COR-L47 (cell line): ENCODE measurements at regions not wholly inside any gene's neighbourhood (a gene's known extent, or its start where the extent isn't known, plus 50 kb on each side); places are given as distances from the start of the nearest gene placed in this dataset.
A peak's percentile ranks its signal among the peaks of the same experiment; 100 is the strongest.
"Not testable (repeated sequence)": the region's sequence is repeated elsewhere in the genome, so short reads cannot be mapped to it uniquely, and the experiment has no call there.

Experiments
- DNase-seq: peaks from one replicate; lab custom pipeline; 2025; lab: John Stamatoyannopoulos, UW

DNA sequence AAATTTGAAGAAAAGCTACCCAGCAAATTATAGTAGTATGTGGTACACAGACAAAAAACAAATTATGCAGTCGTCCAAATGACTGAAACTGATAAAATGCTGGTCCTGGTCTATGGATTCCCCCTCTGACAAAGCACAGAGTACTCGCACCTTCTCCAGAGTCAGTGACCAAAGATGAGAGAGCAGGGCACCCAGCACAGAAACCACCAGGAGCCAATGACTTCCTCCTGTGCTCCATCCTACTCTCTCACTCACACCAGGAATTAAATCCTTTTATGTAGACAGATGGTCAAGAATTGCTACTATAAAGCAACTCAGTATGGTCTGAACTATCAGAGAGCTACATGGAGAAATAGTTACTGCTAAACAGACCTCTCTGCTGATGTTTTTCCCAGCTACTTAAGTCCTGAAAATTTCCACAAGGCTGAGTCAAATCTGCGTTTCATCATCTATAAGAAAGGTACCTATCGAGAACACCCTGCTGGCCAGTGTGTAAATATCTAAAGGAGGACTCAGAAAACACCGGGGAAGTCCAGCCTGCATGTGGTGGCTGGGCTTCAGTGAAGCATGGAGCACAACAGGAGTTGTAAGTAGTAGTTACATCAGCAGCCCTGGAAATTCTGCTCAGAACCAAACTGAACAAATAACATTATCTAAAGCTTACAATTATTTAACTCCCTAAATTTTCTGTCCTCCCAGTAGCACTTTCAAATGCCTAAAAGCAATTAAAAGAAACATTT is 84.5 kb upstream of the FBXO28 start:
- not testable (repeated sequence) for DNase-seq

DNA sequence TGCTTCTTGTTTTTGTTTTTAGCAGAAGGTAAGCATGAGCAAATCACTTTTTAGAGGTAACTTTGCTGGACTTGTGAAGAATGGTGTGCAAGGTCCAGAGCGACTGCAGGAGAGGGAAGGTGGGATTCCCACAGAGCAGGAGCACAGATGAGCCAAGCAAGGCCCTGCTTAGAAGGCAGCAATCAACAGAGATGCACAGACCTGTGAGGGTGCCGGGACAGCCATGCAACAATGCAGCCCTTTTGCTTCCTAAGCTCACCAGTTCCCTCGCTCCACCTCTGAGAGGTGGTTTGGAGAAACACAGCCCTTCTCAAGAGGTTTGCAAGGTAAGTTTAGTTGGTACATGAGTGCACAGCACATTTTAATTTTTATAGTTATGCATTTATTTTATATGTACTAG is 85.1 kb upstream of the FBXO28 start:
- not testable (repeated sequence) for DNase-seq

DNA sequence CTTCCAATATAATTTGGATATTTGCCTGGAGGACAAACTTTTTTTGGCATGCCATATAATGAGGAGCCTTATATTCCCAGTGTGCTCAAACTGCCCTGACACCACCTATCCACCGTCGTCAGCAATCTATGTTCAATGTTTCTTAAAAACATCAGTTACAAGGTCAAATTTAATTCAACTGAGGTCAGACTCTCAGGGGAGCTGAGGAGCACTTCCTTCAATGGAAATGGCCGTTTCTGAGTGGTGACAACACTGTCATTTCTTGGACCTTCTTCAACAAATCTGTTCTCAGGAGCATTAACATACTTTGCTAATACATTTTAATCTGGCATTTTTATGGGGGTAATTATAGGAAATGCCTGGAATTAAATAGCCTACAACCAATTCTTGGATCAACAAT is 90.8 kb upstream of the FBXO28 start:
- DNase-seq, result not testable (repeated sequence)

DNA sequence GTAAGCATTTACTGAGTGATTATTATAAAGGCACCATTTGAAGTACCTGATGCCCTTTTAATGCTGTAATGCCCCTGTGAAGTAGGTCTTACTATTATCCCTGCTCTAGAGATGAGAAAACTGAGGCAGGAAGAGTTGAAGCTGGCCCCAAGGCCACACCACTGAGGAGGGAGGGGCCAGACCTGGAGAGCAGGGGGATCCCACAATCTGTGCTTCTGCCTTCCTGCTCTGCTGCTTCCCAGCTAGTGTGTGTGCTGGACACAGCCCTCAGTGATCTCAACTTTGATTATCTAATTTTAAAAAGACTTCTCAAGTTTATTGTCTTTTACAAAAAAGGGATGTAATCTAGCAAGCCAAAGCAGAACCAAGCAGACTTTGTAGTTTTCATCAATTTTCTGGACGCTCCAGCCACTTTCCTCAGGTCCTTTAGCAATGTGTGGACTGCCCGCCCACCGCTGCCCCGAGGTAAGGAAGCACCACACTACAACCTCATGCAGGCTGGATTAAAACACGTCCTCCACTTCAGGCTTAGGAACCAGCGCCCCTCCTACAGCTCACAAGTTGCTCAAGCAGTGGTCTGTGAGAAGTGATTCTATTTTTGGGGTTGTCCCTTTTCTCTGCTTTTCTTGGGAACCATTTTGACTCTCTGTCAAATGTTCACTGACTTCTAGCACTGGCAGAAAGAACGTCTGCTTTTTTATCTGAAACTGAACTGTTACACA is 91.5 kb upstream of the FBXO28 start:
- DNase-seq, result not testable (repeated sequence)

- DNase-seq, result not testable (repeated sequence)
These were observed 94.0 kb upstream of the FBXO28 start for GRCh38 chr1:224019866-224020265.

- not testable (repeated sequence) for DNase-seq
These were observed 98.1 kb upstream of the FBXO28 start for GRCh38 chr1:224015782-224016181.

GRCh38 chr1:224014330-224014649 is 99.6 kb upstream of the FBXO28 start:
- no peak for DNase-seq

DNA sequence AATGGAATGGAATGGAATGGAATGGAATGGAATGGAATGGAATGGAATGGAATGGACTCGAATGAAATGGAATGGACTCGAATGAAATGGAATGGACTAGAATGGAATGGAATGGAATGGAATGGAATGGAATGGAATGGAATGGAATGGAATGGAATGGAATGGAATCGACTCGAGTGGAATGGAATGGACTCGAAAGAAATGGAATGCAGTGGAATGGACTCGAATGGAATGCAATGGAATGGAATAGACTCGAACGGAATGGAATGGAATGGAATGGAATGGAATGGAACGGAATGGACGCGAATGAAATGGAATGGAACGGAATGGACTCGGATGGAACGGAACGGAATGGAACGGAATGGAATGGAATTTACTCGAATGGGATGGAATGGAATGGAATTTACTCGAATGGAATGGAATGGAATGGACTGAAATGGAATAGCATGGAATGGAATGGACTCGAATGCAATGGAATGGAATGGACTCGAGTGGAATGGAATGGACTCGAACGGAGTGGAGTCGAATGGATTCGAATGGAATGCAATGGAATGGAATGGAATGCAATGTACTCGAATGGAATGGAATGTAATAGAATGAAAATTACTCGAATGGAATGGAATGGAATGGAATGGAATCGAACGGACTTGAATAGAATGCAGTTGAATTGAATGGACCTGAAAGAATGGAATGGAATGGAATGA is 100.1 kb upstream of the FBXO28 start:
- not testable (repeated sequence) for DNase-seq

- DNase-seq, result not testable (repeated sequence)
These were observed 101.0 kb upstream of the FBXO28 start for GRCh38 chr1:224012807-224013434.

GRCh38 chr1:224012162-224012561 is 101.7 kb upstream of the FBXO28 start:
- DNase-seq, result not testable (repeated sequence)

GRCh38 chr1:224011751-224012150 is 102.2 kb upstream of the FBXO28 start:
- not testable (repeated sequence) for DNase-seq

GRCh38 chr1:224011153-224011552 is 102.8 kb upstream of the FBXO28 start:
- not testable (repeated sequence) for DNase-seq

- not testable (repeated sequence) for DNase-seq
These were observed 107.9 kb upstream of the FBXO28 start for GRCh38 chr1:224005973-224006372.

GRCh38 chr1:224004552-224005315 is 109.2 kb upstream of the FBXO28 start:
- DNase-seq, result not testable (repeated sequence)

DNA sequence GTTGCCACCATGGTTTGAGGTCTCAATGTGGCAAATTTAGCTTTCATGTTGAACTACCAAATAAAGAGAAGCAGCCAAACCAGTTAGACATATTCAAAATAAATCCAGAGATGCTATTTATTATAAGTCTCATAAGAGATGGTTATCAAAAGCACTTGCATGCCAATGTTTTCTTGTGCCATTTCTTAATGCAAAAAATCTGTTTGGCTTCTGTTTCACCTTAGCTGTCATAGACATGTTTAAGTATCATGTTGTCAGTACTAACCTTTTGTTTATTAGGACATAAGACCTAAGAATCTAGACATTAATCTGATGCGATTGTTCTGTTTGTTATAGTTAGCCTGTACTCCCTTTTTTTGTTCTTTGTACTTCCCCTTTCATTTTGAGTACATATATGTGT is 110.0 kb upstream of the FBXO28 start:
- not testable (repeated sequence) for DNase-seq

GRCh38 chr1:224001757-224002156 is 112.2 kb upstream of the FBXO28 start:
- DNase-seq, result not testable (repeated sequence)

GRCh38 chr1:223999761-224000160 is 114.2 kb upstream of the FBXO28 start:
- not testable (repeated sequence) for DNase-seq

DNA sequence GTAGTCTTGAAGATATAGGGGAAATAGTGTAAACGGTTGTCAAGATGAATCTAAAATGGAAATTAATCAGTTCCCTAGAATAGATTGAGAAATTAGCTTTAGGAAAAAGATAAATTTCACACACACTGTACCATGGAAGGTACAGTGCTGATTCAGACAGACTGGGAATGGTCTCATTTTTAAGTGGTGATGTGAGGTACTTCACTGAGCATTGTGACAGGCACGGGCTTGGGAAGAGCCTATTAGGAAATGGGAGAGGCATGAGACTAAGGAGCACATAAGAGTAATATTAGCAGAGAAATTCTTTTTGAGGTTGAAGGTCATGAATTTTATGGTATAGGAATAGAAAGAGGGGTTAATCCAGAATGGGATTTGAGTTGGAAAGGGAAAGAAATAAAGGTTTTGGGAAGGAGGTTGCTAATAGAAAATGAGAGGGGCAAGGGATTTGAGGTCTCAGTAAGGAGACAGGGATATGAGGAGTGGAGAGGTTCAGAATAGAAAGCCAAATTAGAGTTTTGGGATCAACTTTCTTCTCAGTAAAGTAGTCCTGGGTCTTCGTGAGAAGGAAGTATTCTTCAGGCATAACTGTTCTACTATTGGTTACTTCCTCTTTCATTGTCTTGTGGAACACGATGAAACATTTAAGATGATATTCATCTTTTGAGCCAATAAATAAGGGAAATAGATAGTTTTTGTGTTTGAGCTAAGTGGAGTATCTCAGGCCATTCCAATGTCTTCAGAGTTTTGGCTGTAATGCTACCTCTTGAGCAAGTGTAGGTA is 115.0 kb upstream of the FBXO28 start:
- not testable (repeated sequence) for DNase-seq

GRCh38 chr1:223996376-223996775 is 117.5 kb upstream of the FBXO28 start:
- not testable (repeated sequence) for DNase-seq

GRCh38 chr1:223992456-223993246 is 121.3 kb upstream of the FBXO28 start:
- peak; percentile 98 for DNase-seq
